HG03064 (cell line): ENCODE measurements at regions not wholly inside any gene's neighbourhood (a gene's known extent, or its start where the extent isn't known, plus 50 kb on each side); places are given as distances from the start of the nearest gene placed in this dataset.

ENCODE experiments used
- ATAC-seq: cut with Tn5 transposase; IDR thresholded peaks from one replicate; pipeline ENCODE4 v1.9.1; 2021; ENCODE audit warnings: low read depth; ENCODE audit not compliant: unreplicated experiment

DNA sequence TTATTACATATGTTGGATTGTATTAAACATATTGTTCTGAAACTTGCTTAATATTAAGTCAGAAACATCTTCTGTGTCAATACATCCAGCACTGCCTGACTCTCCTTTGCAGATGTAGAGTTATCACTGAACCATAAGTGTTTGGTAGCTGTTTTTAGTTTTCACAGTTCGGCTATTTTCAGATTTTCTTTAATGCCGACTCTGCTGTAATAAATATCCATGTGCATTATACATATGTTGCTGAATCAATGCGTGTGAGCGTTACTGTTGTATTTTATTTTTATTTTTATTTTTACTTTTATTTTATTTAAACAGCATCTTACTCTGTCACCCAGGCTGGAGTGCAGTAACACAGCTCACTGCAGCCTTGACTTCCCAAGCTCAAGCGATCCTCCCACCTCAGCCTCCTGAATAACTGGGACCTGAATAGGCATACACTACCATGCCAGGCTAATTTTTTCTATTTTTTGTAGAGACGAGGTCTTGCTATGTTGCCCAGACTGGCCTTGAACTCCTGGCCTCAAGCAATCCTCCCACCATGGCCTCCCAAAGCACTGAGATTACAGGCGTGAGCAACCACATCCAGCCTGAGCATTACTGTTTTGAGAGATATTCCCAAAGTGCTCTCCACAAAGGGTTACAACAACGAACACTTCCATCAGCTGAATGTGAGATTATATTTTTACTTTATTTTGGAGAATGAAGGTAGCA, 50.7 kb upstream of the NOCT start:
- ATAC-seq = no peak

DNA sequence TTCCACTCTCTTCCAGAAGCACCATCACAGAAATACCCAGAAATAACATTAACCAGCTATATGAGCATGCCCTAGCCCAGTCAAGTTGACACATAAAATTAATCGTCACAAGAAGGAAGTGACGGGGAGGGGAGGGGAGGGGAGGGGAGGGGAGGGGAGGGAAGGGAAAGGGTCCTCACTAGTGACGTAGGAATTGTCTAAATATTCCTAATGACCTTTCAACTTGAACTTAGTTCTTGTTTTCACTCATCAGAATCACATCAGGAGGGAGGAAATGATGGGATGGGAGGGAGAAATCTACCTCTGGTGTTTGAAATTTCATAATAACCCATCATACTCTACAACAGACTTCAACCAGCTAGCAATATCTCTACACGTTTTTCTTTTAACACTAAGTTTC, 52.2 kb upstream of the NOCT start:
- no peak for ATAC-seq

GRCh38 chr4:138961664-138962063, 53.9 kb upstream of the NOCT start:
- ATAC-seq = no peak

DNA sequence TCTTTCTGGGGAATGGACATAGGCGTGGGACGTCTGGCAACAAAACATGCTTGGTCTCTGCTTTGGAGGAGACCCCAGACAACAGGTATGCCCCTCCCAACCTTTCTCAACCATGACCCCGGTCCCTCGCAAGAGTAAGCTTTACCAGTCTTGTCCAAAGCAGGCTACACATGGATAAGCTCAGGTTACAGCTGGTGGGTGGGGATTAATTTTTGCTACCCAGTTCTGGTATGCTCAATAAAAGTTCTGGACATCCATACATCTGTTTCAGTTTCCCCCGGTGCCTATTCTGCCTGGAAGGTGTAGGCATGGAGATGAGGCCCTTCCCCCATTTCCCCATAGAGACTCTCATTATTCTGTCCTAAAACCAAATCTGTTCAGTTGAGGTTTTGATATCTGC, 54.5 kb upstream of the NOCT start:
- ATAC-seq = no peak

DNA sequence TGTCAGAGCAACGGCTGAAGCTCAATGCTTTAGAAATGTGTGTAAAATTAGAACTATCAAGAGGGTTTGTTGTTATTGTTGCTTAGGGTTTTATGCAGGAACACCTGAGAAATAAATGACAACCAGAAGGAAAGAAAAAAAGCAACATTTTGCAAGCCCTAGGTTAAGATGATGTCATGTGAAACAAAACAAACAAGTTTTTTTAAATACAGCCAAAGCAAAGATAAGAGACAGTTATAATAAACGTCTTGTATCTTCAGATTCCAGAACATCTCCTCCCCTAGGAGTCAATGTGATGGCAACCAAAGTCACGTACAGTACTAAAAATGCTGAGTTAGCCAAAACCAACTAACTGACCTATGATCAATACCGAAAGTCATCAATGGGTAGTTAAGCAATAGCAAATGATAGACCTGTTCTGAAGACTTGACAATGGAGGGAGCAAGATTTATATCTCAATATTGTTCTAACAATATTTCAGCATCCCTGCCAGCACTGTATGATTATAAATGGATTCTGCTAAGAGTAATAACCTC, 55.3 kb upstream of the NOCT start:
- no peak for ATAC-seq

DNA sequence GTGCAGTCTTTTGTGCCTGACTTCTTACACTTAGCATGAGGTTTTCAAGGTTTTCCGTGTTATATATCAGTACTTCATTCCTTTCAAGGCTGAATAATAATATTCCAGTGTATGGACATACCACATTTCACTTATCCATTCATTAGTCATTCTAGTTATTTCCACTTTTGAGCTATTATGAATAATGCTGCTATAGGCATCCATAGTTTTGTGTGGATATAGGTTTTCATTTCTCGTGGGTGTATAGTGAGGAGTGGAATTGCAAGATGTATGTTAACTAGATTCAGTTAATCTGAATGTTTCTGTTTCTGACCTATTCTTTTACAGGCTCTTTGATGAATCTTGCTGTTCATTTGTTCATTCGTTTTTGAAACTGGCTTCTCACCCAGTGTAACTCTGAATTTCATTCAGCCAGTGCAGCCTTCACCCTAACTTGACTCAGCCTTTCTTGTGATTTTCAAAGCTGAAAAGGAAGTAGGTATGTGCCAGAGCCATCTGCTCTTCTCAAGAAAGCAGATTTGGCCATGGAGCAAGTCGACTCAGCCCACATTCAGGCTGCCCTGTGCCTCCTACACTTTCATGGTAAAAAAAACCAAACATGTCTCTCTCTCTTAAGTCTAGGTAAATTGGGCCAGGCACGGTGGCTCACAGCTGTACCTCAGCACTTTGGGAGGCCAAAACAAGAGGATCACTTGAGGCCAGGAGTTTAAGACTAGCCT, 56.3 kb upstream of the NOCT start:
- no peak for ATAC-seq

- no peak for ATAC-seq
These were observed 57.1 kb upstream of the NOCT start for GRCh38 chr4:138958519-138958918.

GRCh38 chr4:138957302-138957701, 58.3 kb upstream of the NOCT start:
- no peak for ATAC-seq

- ATAC-seq = no peak
These were observed 61.2 kb upstream of the NOCT start for GRCh38 chr4:138954428-138954827.

- ATAC-seq = no peak
These were observed 61.6 kb upstream of the NOCT start for GRCh38 chr4:138953961-138954371.

DNA sequence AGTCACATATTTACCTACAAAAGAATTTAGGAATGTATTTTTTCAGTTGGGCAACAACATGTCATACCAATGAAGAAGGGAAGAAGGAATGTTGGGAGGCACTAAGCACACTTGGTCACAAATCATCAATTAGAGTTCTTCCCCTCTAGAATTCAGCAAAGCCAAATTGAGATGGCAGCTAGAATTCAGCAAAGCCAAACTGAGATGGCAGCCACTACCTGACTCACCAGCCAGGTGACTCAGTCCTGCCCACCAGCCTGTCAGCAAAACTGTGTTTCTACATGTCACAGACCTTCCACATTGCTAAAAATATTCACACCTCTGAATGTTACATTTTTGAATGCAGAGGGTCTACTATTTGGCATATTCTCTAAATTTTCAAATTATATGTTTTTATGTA, 63.2 kb upstream of the NOCT start:
- ATAC-seq = no peak

- ATAC-seq = no peak
These were observed 63.8 kb upstream of the NOCT start for GRCh38 chr4:138951764-138952163.

- no peak for ATAC-seq
These were observed 65.7 kb upstream of the NOCT start for GRCh38 chr4:138949866-138950265.

DNA sequence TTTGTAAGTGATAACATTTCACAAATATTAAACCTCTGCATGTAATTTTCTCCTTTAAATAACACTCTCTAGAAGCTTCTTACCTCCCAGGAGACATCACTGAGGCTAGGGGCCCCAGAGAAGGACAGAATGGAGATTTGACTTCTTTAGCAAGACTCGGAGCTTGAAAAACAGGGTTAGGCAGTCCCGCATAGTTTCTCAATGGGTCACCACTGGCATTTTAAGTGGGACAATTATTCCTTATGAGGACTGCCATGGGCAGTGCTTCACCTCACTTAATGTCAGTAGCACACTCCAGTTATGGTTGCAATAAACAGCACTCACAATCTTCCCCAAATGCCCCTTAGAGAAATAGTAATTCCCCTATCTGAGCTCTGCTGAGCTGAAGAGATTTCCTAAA, 66.7 kb upstream of the NOCT start:
- no peak for ATAC-seq

- ATAC-seq = no peak
These were observed 69.3 kb upstream of the NOCT start for GRCh38 chr4:138946306-138946705.

DNA sequence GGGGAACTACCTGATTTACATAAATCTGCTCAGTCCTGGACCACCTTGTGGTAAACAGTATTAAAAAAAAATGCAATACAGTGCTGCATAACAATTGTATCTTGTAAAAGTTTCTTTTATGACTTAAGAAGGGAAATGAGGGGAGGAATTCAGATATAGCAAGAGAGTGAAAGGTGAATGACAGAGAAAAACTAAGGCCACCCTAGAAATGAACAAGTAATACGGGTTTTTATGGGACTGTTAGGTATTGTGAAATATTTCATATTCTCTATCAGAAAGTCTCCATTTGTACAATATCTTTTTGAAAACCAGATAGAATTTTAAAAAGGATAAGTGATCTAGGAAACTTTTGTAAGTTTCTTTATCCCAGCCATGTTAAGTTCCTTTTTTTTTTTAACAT, 69.7 kb upstream of the NOCT start:
- no peak for ATAC-seq

DNA sequence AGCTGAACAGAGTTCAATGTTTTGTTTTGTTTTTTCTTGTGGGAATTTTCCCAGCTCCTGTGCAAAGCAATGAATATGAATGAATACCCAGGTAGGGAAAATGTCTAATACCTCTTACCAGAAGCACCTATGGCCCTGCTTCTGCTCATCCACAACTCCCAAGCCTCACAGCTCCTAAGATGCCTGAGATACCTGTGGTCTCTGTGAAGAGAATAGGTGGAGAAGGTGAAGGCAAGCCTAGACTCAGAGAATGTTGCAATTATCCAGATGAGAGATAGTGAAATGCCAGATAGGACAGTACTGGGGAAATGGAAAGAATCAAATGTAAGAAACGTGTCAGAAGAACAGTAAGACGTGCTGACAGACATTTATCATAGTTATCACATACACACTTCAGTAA, 70.2 kb upstream of the NOCT start:
- no peak for ATAC-seq

DNA sequence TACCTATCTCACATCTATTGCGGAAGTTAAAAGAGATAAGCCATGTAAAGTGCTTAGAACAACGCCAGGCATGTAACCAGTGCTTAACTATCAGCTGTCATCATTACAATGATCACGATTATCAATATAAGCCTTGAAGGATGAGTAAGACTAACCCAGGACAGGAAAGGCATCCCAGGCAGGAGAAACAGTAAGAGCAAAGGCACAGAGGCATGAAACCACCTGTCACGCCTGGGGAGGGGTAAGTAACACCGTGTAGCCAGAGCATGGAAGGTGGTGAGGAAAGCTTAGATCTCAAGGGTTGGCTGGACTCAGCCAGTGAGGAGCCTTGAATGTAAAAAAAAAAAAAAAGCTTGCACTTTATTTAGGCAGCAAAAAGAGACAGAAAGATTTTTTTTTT, 71.7 kb upstream of the NOCT start:
- ATAC-seq = no peak

GRCh38 chr4:138941037-138941436, 74.5 kb upstream of the NOCT start:
- no peak for ATAC-seq

DNA sequence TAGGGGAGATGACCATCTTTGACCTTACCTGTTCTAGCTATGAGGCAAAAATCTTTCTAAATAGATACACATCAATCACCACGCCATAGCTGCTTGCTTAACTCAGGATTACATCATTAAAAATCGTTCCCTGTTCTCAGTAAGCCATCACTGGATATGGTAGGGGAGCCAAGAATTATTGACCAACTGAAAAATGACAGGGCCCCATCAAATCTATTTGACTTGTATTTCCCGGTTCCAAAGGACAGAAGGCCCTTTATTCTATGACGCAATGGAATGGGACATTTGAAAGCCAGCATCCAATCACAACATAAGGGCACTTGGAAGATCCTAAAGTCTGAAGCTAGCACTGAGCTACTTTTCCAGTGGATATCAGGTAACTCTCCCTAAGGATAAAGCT, 75.6 kb upstream of the NOCT start:
- no peak for ATAC-seq

DNA sequence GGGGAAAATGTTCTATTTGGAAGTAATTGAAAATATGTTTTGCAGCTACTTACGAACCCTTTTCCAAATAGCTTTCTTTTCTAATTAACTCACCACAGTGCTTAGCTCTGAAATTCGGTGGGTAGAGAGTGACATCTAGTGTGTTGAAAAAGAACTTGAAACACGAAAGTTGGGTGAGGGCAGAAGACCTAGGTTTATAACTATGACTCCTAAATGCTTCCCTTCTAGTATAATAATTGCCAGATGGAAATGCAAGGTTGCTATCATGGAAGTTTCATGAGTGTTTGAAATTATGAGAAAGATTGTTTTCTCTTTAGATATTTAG, 77.3 kb upstream of the NOCT start:
- no peak for ATAC-seq

DNA sequence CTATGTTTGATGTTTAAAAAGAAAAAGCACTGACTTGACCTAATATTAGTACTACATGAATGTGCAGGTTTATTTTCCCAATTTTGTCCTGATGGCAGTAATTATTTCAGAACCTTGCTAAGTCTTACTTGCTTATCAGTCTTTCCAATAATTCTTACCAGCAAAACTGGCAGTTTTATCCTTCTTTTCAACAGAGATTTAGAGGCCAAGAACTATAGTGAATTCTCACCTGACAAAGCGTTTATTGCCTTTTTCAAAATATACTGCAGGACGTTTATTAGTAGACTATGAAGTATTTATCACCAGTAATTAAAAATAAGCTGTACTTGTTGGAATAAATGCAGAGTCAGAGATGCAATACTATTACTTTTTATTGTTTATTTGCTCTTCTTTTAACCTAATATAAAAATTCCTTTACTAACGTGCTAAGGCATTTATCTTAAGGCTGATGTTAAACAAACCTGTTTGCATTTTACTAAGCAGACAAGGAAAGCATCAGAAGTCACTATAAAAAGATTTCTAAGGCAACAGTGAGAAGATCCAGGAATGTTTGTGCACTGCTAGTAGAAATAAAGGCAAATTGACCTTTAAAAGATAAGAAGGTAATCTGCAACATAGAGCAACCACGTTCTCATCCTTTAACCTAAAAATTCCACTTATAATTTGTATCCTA, 80.3 kb upstream of the NOCT start:
- no peak for ATAC-seq
